Right atrium auricular region (tissue), 2 donors: ENCODE measurements at regions not wholly inside any gene's neighbourhood (a gene's known extent, or its start where the extent isn't known, plus 50 kb on each side); places are given as distances from the start of the nearest gene placed in this dataset.
"Not testable (repeated sequence)": the region's sequence is repeated elsewhere in the genome, so short reads cannot be mapped to it uniquely, and the experiment has no call there.

ENCODE experiments used
- DNase-seq: peaks from one replicate; pipeline ENCODE4 v3.0.0-alpha.2; 2019; ENCODE audit warnings: low spot score
- H3K27ac ChIP-seq, 2 donors: fragments of 200-600 bp; sonication (generic); 1 replicate in 1 of 2; 2 replicates in 1 of 2; pipeline ENCODE4 v1.5.1; 2016 to 2019
- H3K27me3 ChIP-seq, 2 donors: fragments of 200-600 bp; sonication (generic); one replicate each; pipeline versions ENCODE4 v1.5.1 to v1.6.0; 2017 to 2019
- H3K36me3 ChIP-seq: fragments of 200-600 bp; sonication (generic); one replicate; pipeline ENCODE4 v1.5.1; 2016
- H3K4me1 ChIP-seq, 2 donors: fragments of 200-600 bp; sonication (generic); one replicate each; pipeline versions ENCODE4 v1.5.1 to v1.6.0; 2017 to 2019
- H3K4me3 ChIP-seq, 2 donors: fragments of 200-600 bp; sonication (generic); 1 replicate in 1 of 2; 2 replicates in 1 of 2; pipeline ENCODE4 v1.5.1; 2017 to 2019; ENCODE audit warnings: mild to moderate bottlenecking in 1 of 2, moderate library complexity in 1 of 2
- H3K9me3 ChIP-seq, 2 donors: fragments of 200-600 bp; sonication (generic); one replicate each; pipeline ENCODE4 v1.5.1; 2019
- TF ChIP-seq, protein P1 (sequence below), 2 donors: fragments of 200-600 bp; sonication (generic); IDR thresholded peaks; one replicate each; pipeline ENCODE4 v1.5.1; 2019; ENCODE audit warnings: antibody characterized with exemption in 2 of 2

DNA sequence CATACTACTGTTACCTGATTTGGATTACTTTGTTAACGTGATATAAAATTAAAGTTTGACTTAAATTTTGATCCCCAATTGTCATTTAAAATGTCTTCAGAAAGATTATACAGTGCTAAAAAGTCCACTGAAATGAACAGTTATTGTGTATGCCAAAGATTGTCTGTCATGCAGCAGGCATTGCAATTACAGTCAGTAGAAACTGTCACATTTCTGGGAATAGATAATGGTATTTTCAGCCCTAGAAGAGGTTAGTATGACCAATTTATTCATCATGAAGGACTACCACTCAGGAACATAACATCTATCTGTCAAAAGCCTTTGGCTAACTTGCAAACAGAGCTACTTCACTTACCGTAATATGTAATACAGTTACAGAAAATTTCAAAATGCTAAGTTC lies 852.5 kb upstream of the TENM4 start:
- TF ChIP-seq, protein P1, sequence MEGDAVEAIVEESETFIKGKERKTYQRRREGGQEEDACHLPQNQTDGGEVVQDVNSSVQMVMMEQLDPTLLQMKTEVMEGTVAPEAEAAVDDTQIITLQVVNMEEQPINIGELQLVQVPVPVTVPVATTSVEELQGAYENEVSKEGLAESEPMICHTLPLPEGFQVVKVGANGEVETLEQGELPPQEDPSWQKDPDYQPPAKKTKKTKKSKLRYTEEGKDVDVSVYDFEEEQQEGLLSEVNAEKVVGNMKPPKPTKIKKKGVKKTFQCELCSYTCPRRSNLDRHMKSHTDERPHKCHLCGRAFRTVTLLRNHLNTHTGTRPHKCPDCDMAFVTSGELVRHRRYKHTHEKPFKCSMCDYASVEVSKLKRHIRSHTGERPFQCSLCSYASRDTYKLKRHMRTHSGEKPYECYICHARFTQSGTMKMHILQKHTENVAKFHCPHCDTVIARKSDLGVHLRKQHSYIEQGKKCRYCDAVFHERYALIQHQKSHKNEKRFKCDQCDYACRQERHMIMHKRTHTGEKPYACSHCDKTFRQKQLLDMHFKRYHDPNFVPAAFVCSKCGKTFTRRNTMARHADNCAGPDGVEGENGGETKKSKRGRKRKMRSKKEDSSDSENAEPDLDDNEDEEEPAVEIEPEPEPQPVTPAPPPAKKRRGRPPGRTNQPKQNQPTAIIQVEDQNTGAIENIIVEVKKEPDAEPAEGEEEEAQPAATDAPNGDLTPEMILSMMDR (IDR thresholded peaks at IDR 0.05), result no peak
- no peak for DNase-seq
- no peaks in the 10 kb centered on the region for H3K9me3 ChIP-seq

DNA sequence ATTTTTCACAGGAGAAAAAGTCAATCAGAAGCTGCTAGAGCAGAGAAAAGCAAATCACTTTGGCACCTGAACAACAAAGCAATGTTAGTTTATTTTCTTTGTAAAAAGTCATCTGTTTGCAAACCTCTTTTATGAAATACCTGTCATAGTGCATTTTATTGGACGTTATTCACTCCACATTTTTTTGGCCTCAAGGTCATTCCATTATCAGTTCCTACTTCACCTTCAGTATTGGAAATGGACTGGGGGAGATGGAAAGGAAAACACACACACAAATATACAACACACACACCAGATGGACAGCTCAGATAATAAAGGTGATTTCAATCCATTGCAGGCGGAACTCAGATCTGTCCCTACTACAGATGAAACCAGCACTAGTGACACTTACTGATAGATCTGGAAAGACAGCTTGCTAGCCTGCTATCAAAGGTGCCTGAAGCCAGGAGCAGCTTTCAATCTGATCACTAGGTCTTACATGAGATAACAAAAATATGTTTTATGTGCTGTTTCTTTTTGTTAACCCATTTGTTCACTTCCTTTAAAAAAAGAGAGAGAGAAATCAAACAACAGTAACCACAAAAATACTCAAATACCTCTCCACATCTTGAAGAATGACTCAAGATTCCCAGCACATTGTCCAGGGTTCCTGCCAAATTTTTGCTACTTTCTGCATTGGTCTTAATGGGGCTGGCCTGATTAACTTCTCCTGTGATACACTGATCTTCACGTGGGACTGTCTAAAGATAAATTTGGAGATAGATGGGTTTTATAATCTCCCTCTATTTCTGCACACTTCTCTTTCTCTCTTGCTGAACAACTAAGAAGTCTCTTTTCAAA lies 844.3 kb upstream of the TENM4 start:
- no peak overlapping the region for H3K27ac ChIP-seq
- TF ChIP-seq, protein P1 (IDR thresholded peaks at IDR 0.05), result no peak
- no peaks in the 10 kb centered on the region for H3K9me3 ChIP-seq
- no peak overlapping the region for H3K4me3 ChIP-seq
- H3K36me3 ChIP-seq, result no peaks in the 10 kb centered on the region
- DNase-seq, result no peak
- H3K27me3 ChIP-seq, result no peaks in the 10 kb centered on the region
- no peaks in the 10 kb centered on the region for H3K4me1 ChIP-seq

More for the DNA sequence above, 852.5 kb upstream of the TENM4 start:
- no peak overlapping the region for H3K4me3 ChIP-seq
- no peaks in the 10 kb centered on the region for H3K27me3 ChIP-seq
- no peak overlapping the region for H3K27ac ChIP-seq
- H3K4me1 ChIP-seq, result no peaks in the 10 kb centered on the region
- no peaks in the 10 kb centered on the region for H3K36me3 ChIP-seq

DNA sequence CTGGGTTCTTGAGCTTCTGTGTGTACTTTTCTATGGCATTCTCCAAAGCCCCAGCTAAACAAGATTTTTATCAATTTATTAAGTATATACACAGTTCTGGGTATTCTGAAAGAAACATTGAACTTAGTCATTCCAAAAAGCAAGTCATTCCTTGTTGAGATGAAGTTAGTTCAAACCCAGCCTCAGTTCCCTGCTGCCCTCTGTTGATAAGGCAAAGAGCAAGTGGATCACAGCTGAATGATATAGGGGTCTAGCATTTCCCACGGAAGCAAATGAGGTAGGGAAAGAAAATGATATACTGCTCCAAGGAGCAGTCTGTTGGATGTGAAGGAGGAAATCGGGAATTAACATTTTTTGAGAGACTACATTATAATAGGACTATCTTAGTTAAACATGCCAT lies 841.8 kb upstream of the TENM4 start:
- no peak overlapping the region for H3K27ac ChIP-seq
- no peaks in the 10 kb centered on the region for H3K27me3 ChIP-seq
- H3K9me3 ChIP-seq, result no peaks in the 10 kb centered on the region
- TF ChIP-seq, protein P1 (IDR thresholded peaks at IDR 0.05), result no peak
- H3K36me3 ChIP-seq, result no peaks in the 10 kb centered on the region
- H3K4me3 ChIP-seq, result no peak overlapping the region
- no peak for DNase-seq
- H3K4me1 ChIP-seq, result no peaks in the 10 kb centered on the region

DNA sequence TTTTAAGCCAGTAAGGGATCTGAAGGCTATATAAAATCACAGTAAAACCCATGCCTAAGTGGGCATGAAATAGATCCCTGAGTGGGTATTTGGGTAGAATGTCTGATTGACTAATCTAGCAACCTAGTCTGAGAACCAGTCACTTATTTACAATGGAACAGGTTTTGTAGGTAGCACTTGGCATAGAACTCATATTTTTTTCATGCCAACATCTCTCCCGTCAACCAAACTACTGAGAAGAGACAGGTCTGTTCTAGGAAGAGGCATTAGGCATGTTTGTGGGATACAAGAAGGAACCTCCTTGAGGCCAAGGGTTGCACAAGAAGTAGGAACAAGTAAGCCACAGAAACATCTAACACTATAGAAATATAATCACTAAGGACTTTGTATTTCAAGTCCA lies 840.4 kb upstream of the TENM4 start:
- H3K27ac ChIP-seq, result no peak overlapping the region

DNA sequence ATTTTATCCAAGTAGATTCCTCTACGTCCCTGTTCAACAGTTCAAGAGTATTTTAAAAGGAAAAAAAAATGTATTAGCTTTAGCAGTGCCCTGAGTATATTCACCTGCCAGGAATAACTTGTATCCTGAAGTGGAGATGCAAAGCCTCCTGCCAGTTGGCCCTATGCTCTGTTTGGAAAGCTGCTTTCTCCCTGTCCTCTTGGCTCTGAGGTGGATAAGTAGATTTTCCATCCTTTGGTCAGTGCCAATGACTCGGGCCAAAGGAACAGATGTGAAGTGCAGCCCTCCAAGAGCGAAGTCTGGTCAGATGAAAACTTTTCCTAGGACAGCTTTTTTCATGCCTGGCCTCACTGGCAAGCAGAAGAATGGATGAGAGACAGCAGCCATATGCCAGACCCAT lies 839.9 kb upstream of the TENM4 start:
- Histone ChIP-seq H3K4me3 (no peak overlapping the region), H3K4me1 (no peaks in the 10 kb centered on the region), H3K27ac (no peak overlapping the region), H3K9me3 (no peaks in the 10 kb centered on the region), H3K27me3 (no peaks in the 10 kb centered on the region), H3K36me3 (no peaks in the 10 kb centered on the region)
- TF ChIP-seq, protein P1 (IDR thresholded peaks at IDR 0.05), result no peak
- no peak for DNase-seq

More for the DNA sequence above, 840.4 kb upstream of the TENM4 start:
- no peaks in the 10 kb centered on the region for H3K36me3 ChIP-seq
- H3K4me1 ChIP-seq, result no peaks in the 10 kb centered on the region
- H3K9me3 ChIP-seq, result no peaks in the 10 kb centered on the region
- no peak for DNase-seq
- TF ChIP-seq, protein P1 (IDR thresholded peaks at IDR 0.05), result no peak
- H3K27me3 ChIP-seq, result no peaks in the 10 kb centered on the region
- no peak overlapping the region for H3K4me3 ChIP-seq

DNA sequence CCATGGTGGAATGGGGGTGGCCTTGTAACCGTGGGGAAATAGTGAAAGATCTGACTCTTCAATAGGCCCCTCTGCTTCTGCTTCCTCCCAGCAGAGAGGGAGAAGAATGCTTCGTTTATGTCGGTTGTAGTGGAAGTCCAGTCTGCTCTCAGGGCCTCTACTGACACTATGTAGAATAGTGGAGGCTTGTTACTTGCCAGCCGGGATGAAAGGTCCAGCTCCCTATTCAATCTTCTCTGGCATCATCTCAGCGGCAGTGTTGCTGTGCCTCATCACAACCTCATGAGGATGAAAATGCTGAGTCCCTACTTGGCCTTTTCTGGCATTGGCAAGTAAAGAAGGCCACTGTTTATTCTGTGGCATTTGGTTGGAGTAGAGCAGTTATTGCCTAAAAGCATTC lies 820.9 kb upstream of the TENM4 start:
- no peaks in the 10 kb centered on the region for H3K27me3 ChIP-seq
- TF ChIP-seq, protein P1 (IDR thresholded peaks at IDR 0.05), result no peak
- no peaks in the 10 kb centered on the region for H3K9me3 ChIP-seq
- H3K36me3 ChIP-seq, result no peaks in the 10 kb centered on the region
- H3K4me1 ChIP-seq, result no peaks in the 10 kb centered on the region
- no peak for DNase-seq
- no peak overlapping the region for H3K27ac ChIP-seq
- no peak overlapping the region for H3K4me3 ChIP-seq

DNA sequence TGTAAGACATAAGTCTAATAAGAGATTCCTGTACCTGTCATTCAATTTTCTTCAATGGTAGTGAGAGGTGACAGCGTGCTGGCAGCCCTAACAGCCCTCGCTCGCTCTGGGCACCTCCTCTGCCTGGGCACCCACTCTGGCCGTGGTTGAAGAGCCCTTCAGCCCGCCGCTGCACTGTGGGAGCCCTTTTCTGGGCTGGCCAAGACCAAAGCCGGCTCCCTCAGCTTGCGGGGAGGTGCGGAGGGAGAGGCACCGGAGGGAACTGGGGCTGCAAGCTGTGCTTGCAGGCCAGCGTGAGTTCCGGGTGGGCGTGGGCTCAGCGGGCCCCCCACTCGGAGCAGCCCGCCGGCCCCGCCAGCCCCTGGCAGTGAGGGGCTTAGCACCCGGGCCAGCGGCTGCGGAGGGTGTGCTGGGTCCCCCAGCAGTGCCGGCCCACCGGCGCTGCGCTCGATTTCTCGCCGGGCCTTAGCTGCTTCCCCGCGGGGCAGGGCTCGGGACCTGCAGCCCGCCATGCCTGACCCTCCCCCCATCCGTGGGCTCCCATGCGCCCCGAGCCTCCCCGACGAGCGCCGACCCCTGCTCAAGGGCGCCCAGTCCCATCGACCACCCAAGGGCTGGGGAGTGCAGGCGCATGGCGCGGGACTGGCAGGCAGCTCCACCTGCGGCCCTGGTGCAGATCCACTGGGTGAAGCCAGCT lies 816.6 kb upstream of the TENM4 start:
- not testable (repeated sequence) for H3K27me3 ChIP-seq, H3K4me1 ChIP-seq, H3K36me3 ChIP-seq, H3K27ac ChIP-seq, DNase-seq, H3K9me3 ChIP-seq, H3K4me3 ChIP-seq
